T-helper 17 cell (primary cell): ENCODE measurements at regions not wholly inside any gene's neighbourhood (a gene's known extent, or its start where the extent isn't known, plus 50 kb on each side); places are given as distances from the start of the nearest gene placed in this dataset.

Experiments used
- ATAC-seq: fragments of 150-1000 bp; cut with Tn5 transposase; 2 replicates; pipeline ENCODE4 v1.10.0; 2021; ENCODE audit warnings: mild to moderate bottlenecking, moderate library complexity
- DNase-seq, 3 donors: peaks; one replicate each; pipeline versions ENCODE4 v3.0.0 to v3.0.0-alpha.2; 2020 to 2021
- H3K9me3 ChIP-seq: one replicate; pipeline ENCODE4 v1.7.0; 2013; ENCODE audit warnings: low read length, mild to moderate bottlenecking; ENCODE audit not compliant: control insufficient read depth, poor library complexity, severe bottlenecking
- H3K27ac Mint-ChIP-seq: one replicate; pipeline ENCODE4 v1.8.0; 2022; ENCODE audit warnings: mild to moderate bottlenecking, moderate library complexity, mixed read lengths
- H3K27me3 Mint-ChIP-seq: one replicate; pipeline ENCODE4 v1.8.0; 2022; ENCODE audit warnings: mixed read lengths
- H3K36me3 Mint-ChIP-seq: one replicate; pipeline ENCODE4 v1.8.0; 2022; ENCODE audit warnings: low read depth, mixed read lengths
- H3K4me1 Mint-ChIP-seq: one replicate; pipeline ENCODE4 v1.8.0; 2022; ENCODE audit warnings: mild to moderate bottlenecking, mixed read lengths
- H3K4me3 Mint-ChIP-seq: one replicate; pipeline ENCODE4 v1.8.0; 2022; ENCODE audit warnings: mild to moderate bottlenecking, moderate library complexity, mixed read lengths

GRCh38 chr5:159620853-159621540 is 290.7 kb upstream of the IL12B start:
- DNase-seq (no peak), ATAC-seq (no peak)
- Mint-ChIP-seq H3K27me3 (no peaks in the 10 kb centered on the region), H3K4me3 (no peak overlapping the region), H3K36me3 (peaks cover 2% of the 10 kb centered on the region), H3K27ac (no peak overlapping the region), H3K4me1 (no peaks in the 10 kb centered on the region)
- no peaks in the 10 kb centered on the region for H3K9me3 ChIP-seq

GRCh38 chr5:159628703-159629102 is 287.6 kb upstream of the ADRA1B start:
- ATAC-seq (no peak), DNase-seq (no peak)
- Mint-ChIP-seq H3K4me1 (no peaks in the 10 kb centered on the region), H3K4me3 (no peak overlapping the region), H3K36me3 (no peaks in the 10 kb centered on the region), H3K27me3 (peaks cover 13% of the 10 kb centered on the region), H3K27ac (no peak overlapping the region)
- no peaks in the 10 kb centered on the region for H3K9me3 ChIP-seq

DNA sequence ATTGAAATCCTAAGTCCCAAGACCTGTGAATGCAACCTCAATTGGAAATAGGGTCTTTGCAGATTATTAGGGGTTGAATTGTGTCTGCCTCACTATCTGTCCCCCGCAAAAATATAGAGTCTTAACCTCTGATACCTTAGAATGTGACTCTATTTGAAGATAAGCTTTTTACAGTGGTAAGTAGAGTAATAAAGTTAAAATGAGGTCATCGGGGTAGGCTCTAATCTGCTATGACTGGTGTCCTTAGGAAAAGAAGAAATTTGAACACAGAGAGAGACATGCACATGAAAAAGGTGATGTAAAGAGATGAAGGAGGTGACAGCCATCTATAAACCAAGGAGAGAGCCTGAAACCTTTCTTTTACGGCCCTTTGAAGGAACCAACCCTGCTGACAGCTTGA is 287.1 kb upstream of the ADRA1B start:
- no peak for ATAC-seq
- Mint-ChIP-seq H3K27me3 (peaks cover 18% of the 10 kb centered on the region), H3K4me3 (no peak overlapping the region), H3K27ac (no peak overlapping the region), H3K4me1 (no peaks in the 10 kb centered on the region), H3K36me3 (no peaks in the 10 kb centered on the region)
- no peaks in the 10 kb centered on the region for H3K9me3 ChIP-seq
- DNase-seq = no peak

GRCh38 chr5:159630545-159630944 is 285.7 kb upstream of the ADRA1B start:
- no peak overlapping the region for H3K4me3 Mint-ChIP-seq
- H3K27ac Mint-ChIP-seq = no peak overlapping the region
- no peaks in the 10 kb centered on the region for H3K36me3 Mint-ChIP-seq
- H3K4me1 Mint-ChIP-seq = no peaks in the 10 kb centered on the region
- no peak for ATAC-seq
- H3K27me3 Mint-ChIP-seq = peaks cover 32% of the 10 kb centered on the region
- no peak for DNase-seq
- H3K9me3 ChIP-seq = no peaks in the 10 kb centered on the region

GRCh38 chr5:159631001-159631400 is 285.3 kb upstream of the ADRA1B start:
- no peaks in the 10 kb centered on the region for H3K36me3 Mint-ChIP-seq
- no peaks in the 10 kb centered on the region for H3K9me3 ChIP-seq
- no peak for ATAC-seq
- peaks cover 34% of the 10 kb centered on the region for H3K27me3 Mint-ChIP-seq
- no peak for DNase-seq
- H3K4me3 Mint-ChIP-seq = no peak overlapping the region
- no peaks in the 10 kb centered on the region for H3K4me1 Mint-ChIP-seq
- no peak overlapping the region for H3K27ac Mint-ChIP-seq

- peaks cover 34% of the 10 kb centered on the region for H3K27me3 Mint-ChIP-seq
- no peak overlapping the region for H3K27ac Mint-ChIP-seq
- no peak overlapping the region for H3K4me3 Mint-ChIP-seq
- H3K9me3 ChIP-seq = no peaks in the 10 kb centered on the region
- no peak for ATAC-seq
- no peak for DNase-seq
- H3K4me1 Mint-ChIP-seq = no peaks in the 10 kb centered on the region
- H3K36me3 Mint-ChIP-seq = no peaks in the 10 kb centered on the region
Observed at GRCh38 chr5:159632866-159633265, 283.4 kb upstream of the ADRA1B start.

DNA sequence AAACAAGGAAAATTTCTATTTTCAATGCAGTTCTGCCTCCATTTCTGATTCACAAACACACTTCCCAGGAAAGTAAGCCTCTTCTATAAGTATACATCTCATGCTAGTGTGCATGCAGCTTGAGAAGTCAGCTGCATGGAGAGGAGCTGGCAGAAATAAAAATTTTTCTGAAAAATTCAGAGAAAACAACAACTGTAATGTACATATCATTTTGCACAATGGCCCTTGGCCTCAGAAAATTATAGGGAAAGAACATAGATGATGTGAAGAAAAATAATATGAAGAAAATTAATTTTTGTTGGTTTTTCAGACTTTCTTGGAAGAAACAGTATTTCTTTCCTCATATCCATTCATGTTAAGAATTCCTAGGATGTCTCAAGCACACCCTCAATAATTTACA is 277.8 kb upstream of the ADRA1B start:
- no peaks in the 10 kb centered on the region for H3K9me3 ChIP-seq
- no peaks in the 10 kb centered on the region for H3K4me1 Mint-ChIP-seq
- H3K4me3 Mint-ChIP-seq = no peak overlapping the region
- H3K27ac Mint-ChIP-seq = no peak overlapping the region
- ATAC-seq (no peak), DNase-seq (no peak)
- H3K36me3 Mint-ChIP-seq = no peaks in the 10 kb centered on the region
- H3K27me3 Mint-ChIP-seq = peaks cover 21% of the 10 kb centered on the region

DNA sequence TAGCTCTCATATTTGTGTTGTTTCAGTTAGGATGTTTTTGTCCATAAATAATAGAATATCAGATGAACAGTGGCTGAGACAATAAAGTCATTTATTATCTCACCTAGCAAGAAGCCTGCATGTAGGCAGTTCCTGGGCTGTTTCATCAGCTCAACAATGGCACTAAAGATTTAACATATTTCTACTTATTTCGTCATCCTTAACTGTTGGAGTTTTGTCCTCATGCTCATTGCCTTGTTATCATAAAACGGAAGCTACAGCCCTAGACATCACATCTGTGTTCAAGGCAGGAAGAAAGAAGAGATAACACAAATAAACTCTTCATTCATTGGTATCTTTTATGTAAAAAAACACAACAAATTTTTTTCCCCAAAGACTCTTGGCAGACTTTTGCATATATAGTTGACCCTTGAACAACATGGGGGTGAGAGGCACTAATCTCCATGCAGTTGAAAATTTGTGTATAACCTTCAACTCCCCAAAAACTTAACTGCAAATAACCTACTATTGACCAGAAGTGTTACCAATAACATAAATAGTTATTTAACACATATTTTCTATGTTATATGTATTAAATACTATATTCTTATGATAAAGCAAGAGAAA is 277.2 kb upstream of the ADRA1B start:
- no peak for DNase-seq
- H3K9me3 ChIP-seq = no peaks in the 10 kb centered on the region
- no peak for ATAC-seq
- H3K27me3 Mint-ChIP-seq = peaks cover 19% of the 10 kb centered on the region
- no peaks in the 10 kb centered on the region for H3K4me1 Mint-ChIP-seq
- no peak overlapping the region for H3K27ac Mint-ChIP-seq
- H3K4me3 Mint-ChIP-seq = no peak overlapping the region
- H3K36me3 Mint-ChIP-seq = no peaks in the 10 kb centered on the region

- H3K4me3 Mint-ChIP-seq = no peak overlapping the region
- no peaks in the 10 kb centered on the region for H3K9me3 ChIP-seq
- no peaks in the 10 kb centered on the region for H3K4me1 Mint-ChIP-seq
- DNase-seq (no peak), ATAC-seq (no peak)
- no peak overlapping the region for H3K27ac Mint-ChIP-seq
- no peaks in the 10 kb centered on the region for H3K36me3 Mint-ChIP-seq
- peaks cover 18% of the 10 kb centered on the region for H3K27me3 Mint-ChIP-seq
Observed at GRCh38 chr5:159639590-159639989, 276.7 kb upstream of the ADRA1B start.

DNA sequence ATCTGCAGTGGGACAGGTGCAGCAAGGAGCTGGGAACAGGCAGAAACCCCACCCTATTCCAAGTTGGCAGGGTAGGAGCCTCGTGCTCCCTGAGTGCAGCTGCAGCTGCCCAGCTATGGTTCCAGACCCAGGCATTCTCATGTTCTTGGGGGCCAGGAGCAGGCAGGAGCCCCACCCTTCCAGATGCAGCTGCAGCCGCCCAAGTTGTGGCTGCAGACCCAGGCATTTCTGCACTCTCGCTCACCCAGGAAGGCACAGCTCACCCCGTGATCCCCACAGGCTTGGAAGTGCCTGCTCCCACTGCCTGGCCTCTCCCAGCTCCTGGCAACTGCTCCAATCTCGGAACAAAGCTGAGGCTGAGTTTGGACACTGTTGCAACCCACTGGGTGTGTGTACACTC is 275.8 kb upstream of the ADRA1B start:
- no peaks in the 10 kb centered on the region for H3K36me3 Mint-ChIP-seq
- no peak for DNase-seq
- no peak for ATAC-seq
- no peak overlapping the region for H3K4me3 Mint-ChIP-seq
- no peak overlapping the region for H3K27ac Mint-ChIP-seq
- H3K27me3 Mint-ChIP-seq = peaks cover 9% of the 10 kb centered on the region
- H3K4me1 Mint-ChIP-seq = no peaks in the 10 kb centered on the region
- H3K9me3 ChIP-seq = no peaks in the 10 kb centered on the region

DNA sequence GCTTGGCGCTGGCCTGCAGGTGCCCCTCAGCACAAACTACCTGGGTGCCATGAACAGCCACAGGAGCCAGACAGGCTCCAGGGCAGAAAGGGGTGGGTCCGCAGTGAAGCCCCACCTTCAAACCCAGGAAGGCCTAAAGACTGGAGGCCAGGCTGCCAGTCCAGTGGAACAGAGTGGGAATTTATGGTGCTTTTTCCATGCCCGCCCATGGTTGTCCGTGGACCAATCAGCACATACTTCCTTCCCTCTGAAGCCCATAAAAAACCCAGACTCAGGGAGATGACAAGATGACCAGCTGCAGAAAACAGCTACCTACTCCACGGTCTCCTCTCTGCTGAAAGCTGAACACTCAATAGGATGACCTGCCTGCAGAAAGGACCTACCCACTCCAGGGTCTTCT is 275.4 kb upstream of the ADRA1B start:
- Mint-ChIP-seq H3K27ac (no peak overlapping the region), H3K4me3 (no peak overlapping the region), H3K4me1 (no peaks in the 10 kb centered on the region), H3K36me3 (no peaks in the 10 kb centered on the region), H3K27me3 (peaks cover 9% of the 10 kb centered on the region)
- ATAC-seq = no peak
- no peak for DNase-seq
- no peaks in the 10 kb centered on the region for H3K9me3 ChIP-seq

- H3K9me3 ChIP-seq = no peaks in the 10 kb centered on the region
- Mint-ChIP-seq H3K4me1 (no peaks in the 10 kb centered on the region), H3K27ac (no peak overlapping the region), H3K27me3 (peaks cover 14% of the 10 kb centered on the region), H3K4me3 (no peak overlapping the region), H3K36me3 (no peaks in the 10 kb centered on the region)
- ATAC-seq = no peak
- DNase-seq = no peak
Observed at GRCh38 chr5:159641371-159642039, 274.8 kb upstream of the ADRA1B start.

DNA sequence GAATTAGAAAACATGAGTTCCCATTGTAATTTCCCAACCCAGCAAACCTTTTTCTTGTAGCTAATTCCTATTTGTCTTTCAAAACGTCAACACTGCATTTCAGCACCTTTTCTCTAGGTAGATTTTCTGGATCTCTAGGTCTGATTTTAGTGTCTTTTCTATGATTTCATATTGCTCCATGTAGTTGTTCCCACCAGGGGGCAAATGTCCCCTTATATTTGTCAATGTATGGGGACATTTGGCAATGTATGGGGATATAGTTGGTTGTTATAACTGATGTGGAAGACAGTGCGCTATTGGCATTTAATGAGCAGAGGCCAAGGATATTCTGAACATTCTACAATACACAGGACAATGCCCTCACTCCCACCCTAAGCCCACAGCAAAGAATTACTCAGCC is 273.9 kb upstream of the ADRA1B start:
- H3K4me1 Mint-ChIP-seq = no peaks in the 10 kb centered on the region
- no peak for DNase-seq
- ATAC-seq = no peak
- H3K4me3 Mint-ChIP-seq = no peak overlapping the region
- no peak overlapping the region for H3K27ac Mint-ChIP-seq
- no peaks in the 10 kb centered on the region for H3K9me3 ChIP-seq
- H3K36me3 Mint-ChIP-seq = peaks cover 2% of the 10 kb centered on the region
- peaks cover 22% of the 10 kb centered on the region for H3K27me3 Mint-ChIP-seq

DNA sequence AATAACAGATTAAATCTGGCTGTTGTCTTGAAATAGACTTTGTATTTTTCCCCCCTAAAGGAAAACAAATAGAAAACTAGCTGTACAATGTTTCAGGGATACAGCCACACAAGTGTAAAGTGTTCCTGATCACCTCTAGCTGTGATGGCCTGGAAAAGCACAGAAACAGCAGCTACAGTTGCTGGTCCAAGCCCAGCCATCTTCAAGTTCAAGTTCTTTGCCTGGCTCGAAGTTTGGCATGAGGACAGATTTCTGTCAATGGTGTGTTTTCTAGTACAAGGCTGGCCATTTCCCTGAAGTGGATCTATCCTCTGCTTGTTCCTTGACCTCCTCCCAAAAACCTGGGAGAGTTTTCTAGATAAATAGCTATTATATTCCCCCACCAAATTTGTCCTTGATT is 272.2 kb upstream of the ADRA1B start:
- H3K36me3 Mint-ChIP-seq = peaks cover 2% of the 10 kb centered on the region
- no peaks in the 10 kb centered on the region for H3K4me1 Mint-ChIP-seq
- ATAC-seq (no peak), DNase-seq (no peak)
- H3K9me3 ChIP-seq = no peaks in the 10 kb centered on the region
- no peak overlapping the region for H3K4me3 Mint-ChIP-seq
- H3K27me3 Mint-ChIP-seq = peaks cover 28% of the 10 kb centered on the region
- no peak overlapping the region for H3K27ac Mint-ChIP-seq
